ENCODE measurements at regions not wholly inside any gene's neighbourhood (a gene's known extent, or its start where the extent isn't known, plus 50 kb on each side); places are given as distances from the start of the nearest gene placed in this dataset.

DNA sequence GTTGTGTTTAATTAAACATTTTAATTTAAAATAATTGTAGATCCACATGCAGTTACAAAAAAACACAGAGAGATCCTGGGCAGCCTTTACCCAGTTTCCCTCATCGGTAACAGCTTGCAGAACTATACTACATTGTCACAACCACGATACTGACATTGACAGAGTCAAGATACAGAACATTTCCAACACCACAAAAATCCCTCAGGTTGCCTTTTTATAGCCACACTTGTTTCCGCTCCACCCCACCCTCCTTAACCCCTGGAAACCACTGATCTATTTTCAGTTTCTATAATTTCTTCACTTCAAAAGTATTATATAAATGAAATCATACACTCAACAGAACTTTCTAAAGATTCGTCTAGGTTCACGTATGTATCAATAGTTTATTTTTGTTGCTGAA lies 458.8 kb upstream of the SOX5 start:
- Histone ChIP-seq H3K27ac (no peak overlapping the region), H3K27me3 (no peaks in the 10 kb centered on the region), H3K9me3 (no peaks in the 10 kb centered on the region), H3K4me3 (no peak overlapping the region), H3K4me1 (no peaks in the 10 kb centered on the region), H3K36me3 (peaks cover 0 to 9% (median 0%) of the 10 kb centered on the region in 3 donors)
- TF ChIP-seq POLR2A (IDR thresholded peaks at IDR 0.05) (no peak), EP300 (IDR thresholded peaks at IDR 0.05) (no peak)
- TF ChIP-seq, protein P1, sequence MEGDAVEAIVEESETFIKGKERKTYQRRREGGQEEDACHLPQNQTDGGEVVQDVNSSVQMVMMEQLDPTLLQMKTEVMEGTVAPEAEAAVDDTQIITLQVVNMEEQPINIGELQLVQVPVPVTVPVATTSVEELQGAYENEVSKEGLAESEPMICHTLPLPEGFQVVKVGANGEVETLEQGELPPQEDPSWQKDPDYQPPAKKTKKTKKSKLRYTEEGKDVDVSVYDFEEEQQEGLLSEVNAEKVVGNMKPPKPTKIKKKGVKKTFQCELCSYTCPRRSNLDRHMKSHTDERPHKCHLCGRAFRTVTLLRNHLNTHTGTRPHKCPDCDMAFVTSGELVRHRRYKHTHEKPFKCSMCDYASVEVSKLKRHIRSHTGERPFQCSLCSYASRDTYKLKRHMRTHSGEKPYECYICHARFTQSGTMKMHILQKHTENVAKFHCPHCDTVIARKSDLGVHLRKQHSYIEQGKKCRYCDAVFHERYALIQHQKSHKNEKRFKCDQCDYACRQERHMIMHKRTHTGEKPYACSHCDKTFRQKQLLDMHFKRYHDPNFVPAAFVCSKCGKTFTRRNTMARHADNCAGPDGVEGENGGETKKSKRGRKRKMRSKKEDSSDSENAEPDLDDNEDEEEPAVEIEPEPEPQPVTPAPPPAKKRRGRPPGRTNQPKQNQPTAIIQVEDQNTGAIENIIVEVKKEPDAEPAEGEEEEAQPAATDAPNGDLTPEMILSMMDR (IDR thresholded peaks at IDR 0.05) = no peak
- 82% methylated on average over 5 of the region's 5 CpGs for WGBS, 2 donors
- no peak for DNase-seq (ENCODE audit: low spot score in 2 of 2)

DNA sequence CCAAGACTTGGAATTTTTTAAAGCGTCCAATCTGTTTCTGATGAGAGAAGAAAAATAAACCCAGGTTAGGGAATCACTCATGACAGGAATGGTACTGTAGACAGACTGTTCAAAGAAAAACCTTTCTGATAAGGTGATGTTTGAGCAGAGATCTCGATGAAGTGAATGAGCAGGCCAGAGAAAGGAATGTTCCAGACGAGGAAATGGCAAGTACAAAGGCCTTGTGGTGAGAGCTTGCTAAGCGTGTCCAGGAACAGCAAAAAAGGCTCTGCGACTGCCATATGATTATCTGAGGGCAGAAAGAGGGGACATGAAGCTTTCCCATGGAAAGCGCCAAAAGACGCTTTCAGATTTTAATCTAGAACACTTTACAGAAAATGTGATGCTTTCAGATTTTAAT lies 458.4 kb upstream of the SOX5 start:
- 90 to 91% methylated on average over 7 of the region's 7 CpGs for WGBS, 2 donors
- no peaks in the 10 kb centered on the region for H3K9me3 ChIP-seq
- no peak overlapping the region for H3K27ac ChIP-seq
- H3K27me3 ChIP-seq = no peaks in the 10 kb centered on the region
- H3K36me3 ChIP-seq = peaks cover 0 to 9% (median 0%) of the 10 kb centered on the region in 3 donors
- DNase-seq (ENCODE audit: low spot score in 2 of 2) = no peak
- no peak overlapping the region for H3K4me3 ChIP-seq
- TF ChIP-seq EP300 (IDR thresholded peaks at IDR 0.05) (no peak), POLR2A (IDR thresholded peaks at IDR 0.05) (no peak)
- TF ChIP-seq, protein P1 (IDR thresholded peaks at IDR 0.05) = no peak
- H3K4me1 ChIP-seq = no peaks in the 10 kb centered on the region

DNA sequence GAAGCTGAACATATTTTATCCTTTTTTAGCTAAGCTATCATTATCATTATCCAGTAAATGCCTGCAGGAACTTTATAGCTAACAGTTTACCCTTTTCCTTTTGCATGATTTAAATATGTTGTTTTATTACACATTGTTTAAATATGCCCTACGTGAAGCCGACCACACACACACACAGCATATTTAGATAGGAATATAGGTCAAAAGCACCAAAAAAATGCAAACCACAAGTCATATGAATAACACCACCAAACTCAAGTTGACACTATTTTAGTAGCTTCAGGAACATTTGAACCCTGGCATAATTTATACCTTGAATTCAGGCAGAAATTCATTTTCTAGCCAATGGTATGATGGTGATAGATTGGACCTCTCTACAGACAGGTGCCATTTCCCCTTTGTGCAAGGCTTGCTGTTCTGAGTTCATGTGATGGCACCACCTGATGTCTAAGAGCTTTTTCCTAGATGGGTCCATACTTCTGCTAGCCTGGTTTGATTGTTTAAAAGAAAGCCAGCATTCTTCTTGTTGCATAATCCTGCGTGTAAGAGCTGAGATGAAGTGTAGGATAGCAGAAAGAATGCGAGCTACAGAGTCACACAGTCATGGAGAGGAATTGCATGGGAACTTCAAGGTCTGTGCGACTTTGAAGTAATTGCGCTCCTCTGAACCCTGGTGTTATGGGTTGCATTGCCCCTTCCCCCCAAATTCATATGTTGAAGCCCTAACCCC lies 454.8 kb upstream of the SOX5 start:
- H3K9me3 ChIP-seq = no peaks in the 10 kb centered on the region
- TF ChIP-seq, protein P1 (IDR thresholded peaks at IDR 0.05) = no peak
- TF ChIP-seq EP300 (IDR thresholded peaks at IDR 0.05) = no peak
- TF ChIP-seq POLR2A (IDR thresholded peaks at IDR 0.05) = no peak
- no peaks in the 10 kb centered on the region for H3K4me1 ChIP-seq
- no peaks in the 10 kb centered on the region for H3K27me3 ChIP-seq
- peaks cover 0 to 9% (median 0%) of the 10 kb centered on the region in 3 donors for H3K36me3 ChIP-seq
- H3K27ac ChIP-seq = no peak overlapping the region
- H3K4me3 ChIP-seq = no peak overlapping the region
- WGBS, 2 donors = 76 to 78% methylated on average over 6 of the region's 6 CpGs
- DNase-seq (ENCODE audit: low spot score in 2 of 2) = no peak

DNA sequence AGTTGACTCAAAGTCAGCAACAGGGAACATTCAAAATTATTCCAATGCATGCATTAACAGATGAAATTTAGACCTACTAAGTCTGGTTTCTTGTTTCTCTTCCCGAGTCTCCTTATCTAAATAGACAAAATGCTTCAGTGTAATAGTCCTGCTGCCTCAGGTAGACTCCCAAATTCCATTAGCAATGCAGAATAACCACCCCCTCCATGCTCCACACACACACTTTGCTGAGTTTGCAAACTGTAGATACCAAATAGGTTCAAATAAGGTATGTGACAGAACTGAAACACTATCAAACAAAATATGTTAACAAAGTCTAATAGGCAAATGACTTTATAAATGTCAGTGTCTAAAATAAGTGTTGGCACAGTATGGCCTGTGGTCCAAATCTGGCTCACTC lies 451.1 kb upstream of the SOX5 start:
- WGBS, 2 donors = 85 to 91% methylated on average over 1 of the region's 1 CpG
- TF ChIP-seq, protein P1 (IDR thresholded peaks at IDR 0.05) = no peak
- no peak for TF ChIP-seq EP300 (IDR thresholded peaks at IDR 0.05)
- TF ChIP-seq POLR2A (IDR thresholded peaks at IDR 0.05) = no peak
- H3K27me3 ChIP-seq = no peaks in the 10 kb centered on the region
- DNase-seq (ENCODE audit: low spot score in 2 of 2) = no peak
- no peak overlapping the region for H3K4me3 ChIP-seq
- peaks cover 0 to 4% (median 0%) of the 10 kb centered on the region in 3 donors for H3K36me3 ChIP-seq
- H3K4me1 ChIP-seq = peaks cover 0 to 3% (median 0%) of the 10 kb centered on the region in 4 donors
- H3K9me3 ChIP-seq = no peaks in the 10 kb centered on the region
- H3K27ac ChIP-seq = no peak overlapping the region

DNA sequence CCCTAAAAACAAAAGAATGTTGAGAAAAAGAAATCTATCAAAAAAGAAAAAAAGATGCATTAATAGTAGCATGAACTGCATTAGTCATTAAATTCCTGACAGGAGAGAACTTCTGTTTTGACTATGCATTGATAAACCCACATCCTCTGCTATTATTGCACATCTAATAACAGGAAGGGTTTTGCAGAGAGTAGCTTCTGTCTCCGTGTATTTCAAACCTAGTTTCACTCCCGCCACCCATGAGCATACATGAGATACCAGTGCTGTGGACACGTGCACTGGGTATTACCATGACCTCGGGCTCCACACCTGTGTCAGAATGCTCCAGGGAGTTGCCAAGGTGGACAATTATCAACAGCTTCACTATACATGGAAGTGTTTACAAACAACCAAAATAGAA lies 449.1 kb upstream of the SOX5 start:
- no peak for DNase-seq (ENCODE audit: low spot score in 2 of 2)
- 84 to 89% methylated on average over 4 of the region's 4 CpGs for WGBS, 2 donors
- Histone ChIP-seq H3K4me1 (peaks cover 0 to 4% (median 0%) of the 10 kb centered on the region in 4 donors), H3K27ac (no peak overlapping the region), H3K36me3 (no peaks in the 10 kb centered on the region), H3K4me3 (no peak overlapping the region), H3K27me3 (no peaks in the 10 kb centered on the region), H3K9me3 (no peaks in the 10 kb centered on the region)
- TF ChIP-seq, protein P1 (IDR thresholded peaks at IDR 0.05) = no peak
- TF ChIP-seq EP300 (IDR thresholded peaks at IDR 0.05) = no peak
- TF ChIP-seq POLR2A (IDR thresholded peaks at IDR 0.05) = no peak
